Endothelial cell of umbilical vein (primary cell): ENCODE measurements at regions not wholly inside any gene's neighbourhood (a gene's known extent, or its start where the extent isn't known, plus 50 kb on each side); places are given as distances from the start of the nearest gene placed in this dataset.

Experiments used
- BruUV-seq: library from RNA; stranded (reverse); fragments of 400-500 nt; replicated peaks from 2 replicates; lab custom pipeline; 2021; lab: Mats Ljungman, UMichigan
- CTCF ChIA-PET: fragments of 300-600, 350-600 bp; sonication (Branson Sonifier 250); formaldehyde crosslinking; loops from one replicate; lab custom pipeline; 2021; ENCODE audit warnings: antibody characterized with exemption, inconsistent platforms; lab: Charles Lee
- POLR2A ChIA-PET: fragments of 300-600, 350-600 bp; sonication (Branson Sonifier 250); formaldehyde crosslinking; loops from one replicate; lab custom pipeline; 2021; ENCODE audit warnings: antibody characterized with exemption, inconsistent platforms; lab: Charles Lee
- DNase-seq: peaks from one replicate; pipeline ENCODE4 v3.0.0-alpha.2; 2011; ENCODE audit warnings: low read depth, low spot score
- FAIRE-seq: peaks from 2 replicates; lab custom pipeline; 2011; peaks lifted over from hg19 to GRCh38; lab: Jason Lieb, UNC
- H2AFZ ChIP-seq: 2 replicates; pipeline ENCODE4 v1.6.0; 2012; ENCODE audit warnings: low read depth, low read length, control low read depth, inconsistent platforms
- H3K27ac ChIP-seq: 2 replicates; pipeline ENCODE4 v1.5.1; 2011; ENCODE audit warnings: low read depth, mild to moderate bottlenecking, control low read depth, low read length, moderate library complexity; ENCODE audit not compliant: insufficient read depth
- H3K27me3 ChIP-seq, 2 experiments: 2 replicates each; pipeline versions ENCODE4 v1.6.0 to v1.6.1; 2011; ENCODE audit warnings: low read length in 2 of 2, mixed read lengths in 1 of 2; ENCODE audit not compliant: control insufficient read depth in 2 of 2, insufficient read depth in 2 of 2
- H3K36me3 ChIP-seq, 2 experiments: 2 replicates in 1 of 2; 3 replicates in 1 of 2; pipeline ENCODE4 v1.5.1; 2011; ENCODE audit warnings: low read length in 2 of 2, mild to moderate bottlenecking in 1 of 2, moderate library complexity in 1 of 2; ENCODE audit not compliant: control insufficient read depth in 2 of 2, insufficient read depth in 2 of 2; ENCODE audit errors: extremely low read depth in 1 of 2
- H3K4me1 ChIP-seq: 3 replicates; pipeline ENCODE4 v1.5.1; 2011; ENCODE audit warnings: mild to moderate bottlenecking, low read length; ENCODE audit not compliant: control insufficient read depth, insufficient read depth; ENCODE audit errors: extremely low read depth
- H3K4me2 ChIP-seq: 2 replicates; pipeline ENCODE4 v1.6.1; 2011; ENCODE audit warnings: low read length, control low read depth, mixed read lengths; ENCODE audit not compliant: insufficient read depth
- H3K4me3 ChIP-seq, 3 experiments: fragments of 200-600 bp in 1 of 3; sonication (generic), shearing (Covaris generic) in 1 of 3; replicated peaks in 1 of 3; 2 replicates each; pipeline ENCODE4 v1.5.1; 2011 to 2016; ENCODE audit warnings: control low read depth in 3 of 3, low read length in 3 of 3, mild to moderate bottlenecking in 2 of 3, inconsistent platforms in 1 of 3, low read depth in 1 of 3, moderate library complexity in 1 of 3; ENCODE audit not compliant: insufficient read depth in 1 of 3
- H3K79me2 ChIP-seq: 2 replicates; pipeline ENCODE4 v1.6.0; 2012; ENCODE audit warnings: low read length, inconsistent platforms; ENCODE audit not compliant: control insufficient read depth, insufficient read depth
- H3K9ac ChIP-seq: replicated peaks from 2 replicates; pipeline ENCODE3; 2011; ENCODE audit warnings: low read length, control low read depth; ENCODE audit not compliant: insufficient read depth; ENCODE audit errors: extremely low read depth
- H3K9me1 ChIP-seq: replicated peaks from 3 replicates; pipeline ENCODE4 v1.6.0; 2011; ENCODE audit warnings: mild to moderate bottlenecking, low read length; ENCODE audit not compliant: control insufficient read depth, insufficient read depth; ENCODE audit errors: extremely low read depth
- H3K9me3 ChIP-seq: replicated peaks from 2 replicates; pipeline ENCODE4 v1.5.1; 2012; ENCODE audit warnings: low read length, inconsistent platforms; ENCODE audit not compliant: control insufficient read depth, insufficient read depth
- H4K20me1 ChIP-seq: replicated peaks from 2 replicates; pipeline ENCODE3; 2011; ENCODE audit warnings: mild to moderate bottlenecking, low read length; ENCODE audit not compliant: control insufficient read depth, insufficient read depth; ENCODE audit errors: extremely low read depth
- CTCF ChIP-seq, 2 donors: IDR thresholded peaks; 1 replicate in 1 of 2; 2 replicates in 1 of 2; pipeline ENCODE4 v1.5.1; 2011; ENCODE audit warnings: low read length in 2 of 2, mild to moderate bottlenecking in 2 of 2, moderate library complexity in 2 of 2, control low read depth in 1 of 2, inconsistent platforms in 1 of 2, low read depth in 1 of 2; ENCODE audit not compliant: insufficient read depth in 1 of 2; ENCODE audit errors: extremely low read depth in 1 of 2
- EZH2 ChIP-seq: IDR thresholded peaks from 2 replicates; pipeline ENCODE4 v1.6.1; 2012; ENCODE audit warnings: borderline replicate concordance, low read depth, mild to moderate bottlenecking, moderate library complexity, low read length, inconsistent platforms; ENCODE audit not compliant: severe bottlenecking
- FOS ChIP-seq: IDR thresholded peaks from 2 replicates; pipeline ENCODE4 v1.6.1; 2011; ENCODE audit warnings: mild to moderate bottlenecking, low read length, moderate library complexity, borderline replicate concordance; ENCODE audit not compliant: insufficient read depth
- GATA2 ChIP-seq: IDR thresholded peaks from 2 replicates; pipeline ENCODE4 v1.7.0; 2011; ENCODE audit warnings: low read depth, mild to moderate bottlenecking, moderate library complexity, mixed read lengths, low read length; ENCODE audit not compliant: insufficient read length, insufficient read depth
- JUN ChIP-seq: IDR thresholded peaks from 2 replicates; pipeline ENCODE4 v1.6.1; 2011; ENCODE audit warnings: borderline replicate concordance, low read depth; ENCODE audit not compliant: insufficient read length, insufficient read depth
- MYC ChIP-seq: IDR thresholded peaks from one replicate; pipeline ENCODE4 v1.6.1; 2011; ENCODE audit warnings: mild to moderate bottlenecking, low read depth, low read length
- POLR2A ChIP-seq: IDR thresholded peaks from 2 replicates; pipeline ENCODE4 v1.6.1; 2012; ENCODE audit warnings: low read depth, mild to moderate bottlenecking, control low read depth, low read length
- POLR2AphosphoS5 ChIP-seq: IDR thresholded peaks from 2 replicates; pipeline ENCODE4 v1.6.1; 2012; ENCODE audit warnings: low read depth, mild to moderate bottlenecking, control low read depth, low read length, moderate library complexity; ENCODE audit not compliant: insufficient read depth
- dilution Hi-C: fragments of 300-500 bp; cut with MboI; formaldehyde crosslinking; loops from one replicate; pipeline ENCODE4 v1.15.0; 2019; ENCODE audit warnings: low sequenced_read_pairs; ENCODE audit not compliant: extremely low pct_ligation_motif_present
- intact Hi-C: fragments of 100-400 bp; cut with micrococcal nuclease; formaldehyde crosslinking; loops from one replicate; pipeline ENCODE4 v1.10.0; 2022
- TF ChIP-seq, protein P1 (sequence below): IDR thresholded peaks from 2 replicates; pipeline ENCODE4 v1.6.1; 2011; ENCODE audit not compliant: insufficient read depth, insufficient read length

GRCh38 chr7:15929411-15929810 lies 242.9 kb upstream of the MEOX2 start:
- dilution Hi-C loops, result no loop called here
- no peaks in the 10 kb centered on the region for H3K36me3 ChIP-seq
- no peak overlapping the region for H3K4me3 ChIP-seq
- no peak for DNase-seq
- no peak overlapping the region for H2AFZ ChIP-seq
- no TSS peak for BruUV-seq
- intact Hi-C loops, result no loop called here
- no peaks in the 10 kb centered on the region for H3K9me3 ChIP-seq
- no peak overlapping the region for H3K4me2 ChIP-seq
- no peak for TF ChIP-seq EZH2
- no peaks in the 10 kb centered on the region for H3K4me1 ChIP-seq
- no peak for FAIRE-seq
- H3K9me1 ChIP-seq, result no peaks in the 10 kb centered on the region
- no peak overlapping the region for H3K9ac ChIP-seq
- ChIA-PET POLR2A (no interaction called here), CTCF (interaction anchor here (1.0 to 1.6 kb wide), 2 partner anchors 8 to 9 kb away, joined by 3 to 6 read pairs; no protein-coding TSS in a partner anchor)
- H3K79me2 ChIP-seq, result no peaks in the 10 kb centered on the region
- H3K27me3 ChIP-seq, result peaks cover 0 to 2% of the 10 kb centered on the region in 2 experiments
- no peak overlapping the region for H3K27ac ChIP-seq
- no peaks in the 10 kb centered on the region for H4K20me1 ChIP-seq

- Histone ChIP-seq H3K36me3 (no peaks in the 10 kb centered on the region), H3K4me3 (no peak overlapping the region), H3K9me3 (no peaks in the 10 kb centered on the region), H3K4me2 (no peak overlapping the region), H2AFZ (no peak overlapping the region), H3K79me2 (no peaks in the 10 kb centered on the region), H3K27me3 (no peaks in the 10 kb centered on the region), H3K4me1 (peaks cover 13% of the 10 kb centered on the region), H4K20me1 (no peaks in the 10 kb centered on the region), H3K9me1 (no peaks in the 10 kb centered on the region), H3K27ac (no peak overlapping the region), H3K9ac (no peak overlapping the region)
- ChIA-PET POLR2A (no interaction called here), CTCF (no interaction called here)
- dilution Hi-C loops, result no loop called here
- BruUV-seq, result no TSS peak
- FAIRE-seq, result no peak
- intact Hi-C loops, result no loop called here
- no peak for DNase-seq
- no peak for TF ChIP-seq FOS
- TF ChIP-seq CTCF (IDR thresholded peaks at IDR 0.05; ENCODE audit: extremely low read depth in 1 of 2, insufficient read depth in 1 of 2, low read depth in 1 of 2, low read length in 2 of 2), result no peak
- TF ChIP-seq, protein P1, sequence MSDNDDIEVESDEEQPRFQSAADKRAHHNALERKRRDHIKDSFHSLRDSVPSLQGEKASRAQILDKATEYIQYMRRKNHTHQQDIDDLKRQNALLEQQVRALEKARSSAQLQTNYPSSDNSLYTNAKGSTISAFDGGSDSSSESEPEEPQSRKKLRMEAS, result no peak
- TF ChIP-seq GATA2, result no peak
- no peak for TF ChIP-seq JUN
- no peak for TF ChIP-seq EZH2
- no peak for TF ChIP-seq POLR2A
- no peak for TF ChIP-seq POLR2AphosphoS5
- TF ChIP-seq MYC, result no peak
Measured at GRCh38 chr7:15925608-15926007, 239.1 kb upstream of the MEOX2 start.
